Activated CD8-positive, alpha-beta memory T cell treated with anti-CD3 and anti-CD28 coated beads, Interleukin-2, amount 10 ng/mL, durations not matched to agents 7 days and 5 days (primary cell): ENCODE measurements at regions not wholly inside any gene's neighbourhood (a gene's known extent, or its start where the extent isn't known, plus 50 kb on each side); places are given as distances from the start of the nearest gene placed in this dataset.

Experiments used
- ATAC-seq: fragments of 150-1000 bp; cut with Tn5 transposase; one replicate; pipeline ENCODE4 v1.10.0; 2021; ENCODE audit warnings: moderate library complexity
- CTCF ChIA-PET: fragments of 350-600 bp; sonication (Branson Sonifier 250); formaldehyde crosslinking; loops from one replicate; lab custom pipeline; 2021; ENCODE audit warnings: antibody characterized with exemption; lab: Charles Lee
- DNase-seq: peaks from one replicate; pipeline ENCODE4 v3.0.0-alpha.2; 2020
- H3K27ac Mint-ChIP-seq: one replicate; pipeline ENCODE4 v1.8.0; 2021; ENCODE audit warnings: mild to moderate bottlenecking, mixed read lengths
- H3K27me3 Mint-ChIP-seq: one replicate; pipeline ENCODE4 v1.8.0; 2021; ENCODE audit warnings: mixed read lengths
- H3K36me3 Mint-ChIP-seq: one replicate; pipeline ENCODE4 v1.8.0; 2021; ENCODE audit warnings: mild to moderate bottlenecking, mixed read lengths
- H3K4me1 Mint-ChIP-seq: one replicate; pipeline ENCODE4 v1.8.0; 2021; ENCODE audit warnings: mixed read lengths
- H3K4me3 Mint-ChIP-seq: one replicate; pipeline ENCODE4 v1.8.0; 2021; ENCODE audit warnings: mild to moderate bottlenecking, moderate library complexity, mixed read lengths
- H3K9me3 Mint-ChIP-seq: one replicate; pipeline ENCODE4 v1.8.0; 2022; ENCODE audit warnings: low read depth, mixed read lengths

GRCh38 chr1:96002201-96002600, 719.4 kb upstream of the PTBP2 start:
- ATAC-seq (no peak), DNase-seq (no peak)
- Mint-ChIP-seq H3K4me3 (no peak overlapping the region), H3K27ac (no peak overlapping the region), H3K9me3 (peaks cover 3% of the 10 kb centered on the region), H3K27me3 (no peaks in the 10 kb centered on the region), H3K4me1 (no peaks in the 10 kb centered on the region), H3K36me3 (no peaks in the 10 kb centered on the region)
- CTCF ChIA-PET: no interaction called here

- CTCF ChIA-PET: no interaction called here
- no peak overlapping the region for H3K4me3 Mint-ChIP-seq
- H3K4me1 Mint-ChIP-seq: no peaks in the 10 kb centered on the region
- no peaks in the 10 kb centered on the region for H3K36me3 Mint-ChIP-seq
- ATAC-seq (no peak), DNase-seq (no peak)
- H3K27me3 Mint-ChIP-seq: no peaks in the 10 kb centered on the region
- H3K9me3 Mint-ChIP-seq: peaks cover 3% of the 10 kb centered on the region
- H3K27ac Mint-ChIP-seq: no peak overlapping the region
These were observed 718.3 kb upstream of the PTBP2 start for GRCh38 chr1:96002969-96003964.

GRCh38 chr1:96009831-96010434, 711.7 kb upstream of the PTBP2 start:
- no peaks in the 10 kb centered on the region for H3K36me3 Mint-ChIP-seq
- no peaks in the 10 kb centered on the region for H3K4me1 Mint-ChIP-seq
- no peak overlapping the region for H3K27ac Mint-ChIP-seq
- ATAC-seq (no peak), DNase-seq (no peak)
- CTCF ChIA-PET: no interaction called here
- no peak overlapping the region for H3K4me3 Mint-ChIP-seq
- H3K27me3 Mint-ChIP-seq: no peaks in the 10 kb centered on the region
- H3K9me3 Mint-ChIP-seq: peaks cover 2% of the 10 kb centered on the region

- CTCF ChIA-PET: no interaction called here
- Mint-ChIP-seq H3K9me3 (peaks cover 2% of the 10 kb centered on the region), H3K27ac (no peak overlapping the region), H3K27me3 (no peaks in the 10 kb centered on the region), H3K36me3 (no peaks in the 10 kb centered on the region), H3K4me1 (no peaks in the 10 kb centered on the region), H3K4me3 (no peak overlapping the region)
- ATAC-seq (no peak), DNase-seq (no peak)
These were observed 710.0 kb upstream of the PTBP2 start for GRCh38 chr1:96011606-96012005.

- no peak for DNase-seq
- CTCF ChIA-PET: interaction anchor here (0.9 kb wide), 1 partner anchor 216 kb away, joined by 3 read pairs; no protein-coding TSS in a partner anchor
- Mint-ChIP-seq H3K4me1 (no peaks in the 10 kb centered on the region), H3K9me3 (peaks cover 2% of the 10 kb centered on the region), H3K36me3 (no peaks in the 10 kb centered on the region), H3K27ac (no peak overlapping the region), H3K4me3 (no peak overlapping the region), H3K27me3 (no peaks in the 10 kb centered on the region)
- ATAC-seq: no peak
These were observed 705.4 kb upstream of the PTBP2 start for GRCh38 chr1:96016219-96016618.

- no peak overlapping the region for H3K27ac Mint-ChIP-seq
- H3K9me3 Mint-ChIP-seq: no peaks in the 10 kb centered on the region
- H3K4me3 Mint-ChIP-seq: no peak overlapping the region
- CTCF ChIA-PET: no interaction called here
- DNase-seq (no peak), ATAC-seq (no peak)
- H3K4me1 Mint-ChIP-seq: no peaks in the 10 kb centered on the region
- no peaks in the 10 kb centered on the region for H3K27me3 Mint-ChIP-seq
- no peaks in the 10 kb centered on the region for H3K36me3 Mint-ChIP-seq
These were observed 701.2 kb upstream of the PTBP2 start for GRCh38 chr1:96020378-96020777.

- H3K4me1 Mint-ChIP-seq: no peaks in the 10 kb centered on the region
- ATAC-seq (no peak), DNase-seq (no peak)
- H3K36me3 Mint-ChIP-seq: no peaks in the 10 kb centered on the region
- CTCF ChIA-PET: no interaction called here
- H3K9me3 Mint-ChIP-seq: peaks cover 2% of the 10 kb centered on the region
- H3K27me3 Mint-ChIP-seq: no peaks in the 10 kb centered on the region
- no peak overlapping the region for H3K4me3 Mint-ChIP-seq
- H3K27ac Mint-ChIP-seq: no peak overlapping the region
These were observed 696.5 kb upstream of the PTBP2 start for GRCh38 chr1:96025062-96025461.

- Mint-ChIP-seq H3K27ac (no peak overlapping the region), H3K27me3 (no peaks in the 10 kb centered on the region), H3K4me3 (no peak overlapping the region), H3K4me1 (no peaks in the 10 kb centered on the region), H3K9me3 (peaks cover 2% of the 10 kb centered on the region), H3K36me3 (no peaks in the 10 kb centered on the region)
- CTCF ChIA-PET: no interaction called here
- no peak for DNase-seq
- no peak for ATAC-seq
These were observed 693.5 kb upstream of the PTBP2 start for GRCh38 chr1:96028071-96028470.

- DNase-seq (no peak), ATAC-seq (no peak)
- Mint-ChIP-seq H3K4me3 (no peak overlapping the region), H3K27ac (no peak overlapping the region), H3K27me3 (no peaks in the 10 kb centered on the region), H3K4me1 (no peaks in the 10 kb centered on the region), H3K36me3 (no peaks in the 10 kb centered on the region), H3K9me3 (peaks cover 2% of the 10 kb centered on the region)
- CTCF ChIA-PET: no interaction called here
These were observed 691.3 kb upstream of the PTBP2 start for GRCh38 chr1:96030312-96030711.

- no peak for DNase-seq
- Mint-ChIP-seq H3K27me3 (no peaks in the 10 kb centered on the region), H3K4me1 (no peaks in the 10 kb centered on the region), H3K27ac (no peak overlapping the region), H3K4me3 (no peak overlapping the region), H3K9me3 (no peaks in the 10 kb centered on the region), H3K36me3 (no peaks in the 10 kb centered on the region)
- no peak for ATAC-seq
- CTCF ChIA-PET: no interaction called here
These were observed 687.6 kb upstream of the PTBP2 start for GRCh38 chr1:96034006-96034405.

GRCh38 chr1:96036763-96037162, 684.8 kb upstream of the PTBP2 start:
- Mint-ChIP-seq H3K4me1 (no peaks in the 10 kb centered on the region), H3K27me3 (no peaks in the 10 kb centered on the region), H3K36me3 (no peaks in the 10 kb centered on the region), H3K4me3 (no peak overlapping the region), H3K9me3 (peaks cover 3% of the 10 kb centered on the region), H3K27ac (no peak overlapping the region)
- no peak for ATAC-seq
- CTCF ChIA-PET: no interaction called here
- DNase-seq: no peak

GRCh38 chr1:96038636-96039035, 682.9 kb upstream of the PTBP2 start:
- no peak overlapping the region for H3K27ac Mint-ChIP-seq
- CTCF ChIA-PET: no interaction called here
- H3K9me3 Mint-ChIP-seq: peaks cover 5% of the 10 kb centered on the region
- DNase-seq: no peak
- no peaks in the 10 kb centered on the region for H3K36me3 Mint-ChIP-seq
- no peak for ATAC-seq
- no peak overlapping the region for H3K4me3 Mint-ChIP-seq
- no peaks in the 10 kb centered on the region for H3K4me1 Mint-ChIP-seq
- H3K27me3 Mint-ChIP-seq: no peaks in the 10 kb centered on the region

- DNase-seq (no peak), ATAC-seq (no peak)
- Mint-ChIP-seq H3K27me3 (no peaks in the 10 kb centered on the region), H3K27ac (no peak overlapping the region), H3K36me3 (no peaks in the 10 kb centered on the region), H3K9me3 (peaks cover 5% of the 10 kb centered on the region), H3K4me1 (no peaks in the 10 kb centered on the region), H3K4me3 (no peak overlapping the region)
- CTCF ChIA-PET: no interaction called here
These were observed 681.7 kb upstream of the PTBP2 start for GRCh38 chr1:96039910-96040309.

GRCh38 chr1:96041470-96041869, 680.1 kb upstream of the PTBP2 start:
- Mint-ChIP-seq H3K4me1 (no peaks in the 10 kb centered on the region), H3K9me3 (peaks cover 5% of the 10 kb centered on the region), H3K27ac (no peak overlapping the region), H3K4me3 (no peak overlapping the region), H3K27me3 (no peaks in the 10 kb centered on the region), H3K36me3 (no peaks in the 10 kb centered on the region)
- CTCF ChIA-PET: no interaction called here
- DNase-seq (no peak), ATAC-seq (no peak)
